Stromal cell of bone marrow (primary cell): ENCODE measurements at regions not wholly inside any gene's neighbourhood (a gene's known extent, or its start where the extent isn't known, plus 50 kb on each side); places are given as distances from the start of the nearest gene placed in this dataset.
"Not testable (repeated sequence)": the region's sequence is repeated elsewhere in the genome, so short reads cannot be mapped to it uniquely, and the experiment has no call there.

Source experiments
- DNase-seq: peaks from one replicate; pipeline ENCODE4 v3.0.0-alpha.2; 2012; ENCODE audit warnings: low read depth

- no peak for DNase-seq
These were observed 891.1 kb downstream of the TMEM121 start for GRCh38 chr14:106417224-106418049.

DNA sequence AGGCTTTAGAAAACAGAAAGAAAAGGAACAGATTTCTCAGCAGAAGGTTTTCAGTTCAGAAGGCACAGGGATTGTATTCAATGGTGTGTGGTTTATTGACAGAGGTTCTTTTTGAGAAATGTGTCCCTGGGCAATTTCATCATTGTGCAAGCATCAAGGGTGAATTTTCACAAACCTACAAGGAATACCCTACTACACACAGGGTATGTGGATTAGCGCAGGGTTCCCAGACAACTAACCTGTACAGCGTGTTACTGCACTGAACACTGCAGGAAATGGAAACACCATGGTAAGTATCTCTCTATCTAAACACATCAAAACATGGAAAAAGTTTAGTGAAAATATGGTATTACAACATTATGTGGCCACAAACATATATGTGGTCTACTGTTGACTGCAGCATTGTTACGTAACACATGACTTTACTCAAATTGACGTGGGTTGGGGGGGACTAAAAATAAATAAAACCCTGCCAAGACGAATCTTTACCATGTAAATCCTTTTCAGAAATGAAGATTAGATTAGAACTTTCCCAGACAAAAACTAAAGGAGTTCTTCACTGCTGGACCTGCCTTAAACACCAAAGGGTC is 893.1 kb downstream of the TMEM121 start:
- DNase-seq: no peak

- DNase-seq: not testable (repeated sequence)
These were observed 895.1 kb downstream of the TMEM121 start for GRCh38 chr14:106421431-106422033.

DNA sequence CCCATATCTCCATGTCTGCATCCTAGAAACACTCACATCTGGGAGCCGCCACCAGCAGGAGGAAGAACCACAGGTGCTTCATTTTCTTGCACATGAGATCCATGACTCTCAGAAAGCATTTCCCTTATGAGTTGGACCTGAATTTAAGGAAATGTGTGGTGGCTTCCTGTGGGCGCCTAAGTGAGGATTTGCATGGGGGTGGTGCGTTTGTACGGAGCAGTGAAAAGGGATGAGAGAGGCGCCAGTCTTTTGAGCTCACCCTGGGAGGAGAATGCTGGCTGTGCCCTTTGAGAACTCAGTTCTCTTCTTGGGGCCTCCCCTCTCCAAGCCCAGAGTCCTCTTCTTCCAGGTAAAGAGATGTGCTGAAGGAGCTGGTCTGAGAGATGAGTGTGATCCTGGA is 895.7 kb downstream of the TMEM121 start:
- no peak for DNase-seq

DNA sequence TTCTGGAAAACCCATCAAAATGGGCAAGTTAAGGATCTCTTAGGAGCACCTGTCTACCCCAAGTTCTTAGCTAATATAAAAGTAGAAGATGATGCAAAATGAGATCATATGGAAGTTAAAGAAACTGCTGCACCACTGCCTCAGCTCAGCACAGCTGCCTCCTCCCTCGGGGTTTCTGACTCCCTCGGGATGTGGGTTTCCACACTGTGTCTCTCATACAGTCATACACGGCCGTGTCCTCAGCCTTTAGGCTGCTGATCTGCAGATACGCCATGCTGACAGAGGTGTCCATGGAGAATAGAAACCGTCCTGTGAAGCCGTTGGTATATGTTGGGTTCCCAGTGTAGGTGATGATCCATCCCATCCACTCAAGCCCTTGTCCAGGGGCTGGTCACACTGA is 898.8 kb downstream of the TMEM121 start:
- DNase-seq: not testable (repeated sequence)

DNA sequence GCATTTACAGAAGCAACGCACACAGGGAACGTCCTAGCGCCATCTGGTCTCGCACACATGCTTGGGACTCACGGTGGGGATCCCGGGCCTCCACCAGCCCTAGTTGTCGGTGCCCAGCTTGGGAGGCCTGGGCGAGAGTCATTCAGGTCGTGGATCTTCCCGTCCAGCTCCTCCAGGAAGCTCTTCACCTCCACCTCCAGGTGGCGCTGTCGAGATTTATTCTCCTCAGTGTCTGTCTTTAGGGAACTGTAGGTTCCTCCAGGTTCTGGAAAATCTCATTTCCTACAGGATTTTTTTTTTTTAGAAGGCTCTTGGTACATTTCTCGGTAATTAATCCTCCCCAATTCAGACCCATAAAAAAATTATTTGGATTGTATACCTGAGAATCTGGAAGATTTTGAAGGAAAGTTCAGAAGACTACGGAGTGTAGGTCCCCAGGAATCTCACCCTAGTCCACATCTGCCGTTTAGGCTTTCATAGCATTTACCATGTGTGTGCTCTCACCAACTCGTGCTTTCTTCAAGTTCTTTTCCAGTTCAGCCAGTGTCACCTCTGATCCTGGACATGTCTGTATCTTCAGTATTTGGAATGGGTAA is 910.0 kb downstream of the TMEM121 start:
- no peak for DNase-seq

- no peak for DNase-seq
These were observed 916.5 kb downstream of the TMEM121 start for GRCh38 chr14:106442857-106443256.

DNA sequence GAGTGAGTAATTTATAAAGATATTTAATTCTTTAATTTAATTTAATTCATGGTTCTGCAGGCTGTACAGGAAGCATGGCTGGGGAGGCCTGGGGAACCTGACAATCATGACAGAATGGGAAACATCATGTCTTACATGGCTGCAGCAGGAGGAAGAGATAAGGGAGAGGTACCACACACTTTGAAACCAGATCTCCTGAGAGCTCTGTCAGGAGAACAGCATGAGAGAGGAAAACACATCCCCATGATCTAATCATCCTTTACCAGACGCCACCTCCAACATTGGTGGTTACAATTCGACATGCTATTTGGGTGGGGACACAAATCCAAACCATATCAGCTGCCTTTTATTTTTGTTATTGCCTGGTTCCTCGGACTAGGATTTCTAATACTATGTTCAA is 928.6 kb downstream of the TMEM121 start:
- no peak for DNase-seq

GRCh38 chr14:106459971-106460730 is 933.8 kb downstream of the TMEM121 start:
- DNase-seq: no peak

DNA sequence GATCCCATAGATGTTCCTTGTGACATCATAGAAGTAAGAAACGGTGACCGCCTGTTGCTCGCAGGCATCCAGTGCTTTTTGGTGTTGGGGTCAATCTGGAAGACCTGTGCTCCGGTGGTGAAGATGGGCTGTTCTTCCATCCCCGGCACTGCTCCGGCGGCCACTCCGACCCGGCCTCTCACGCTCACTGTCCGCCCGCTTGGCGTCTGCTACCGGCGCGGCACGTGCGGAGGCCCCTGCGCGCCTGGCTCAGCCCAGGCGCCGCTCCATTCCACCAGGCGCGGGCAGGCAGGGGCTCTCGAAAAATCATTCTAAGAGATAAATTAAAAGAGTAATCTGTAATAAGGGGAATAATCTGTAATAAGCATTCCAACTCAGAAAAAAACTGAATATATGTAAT is 934.5 kb downstream of the TMEM121 start:
- no peak for DNase-seq

DNA sequence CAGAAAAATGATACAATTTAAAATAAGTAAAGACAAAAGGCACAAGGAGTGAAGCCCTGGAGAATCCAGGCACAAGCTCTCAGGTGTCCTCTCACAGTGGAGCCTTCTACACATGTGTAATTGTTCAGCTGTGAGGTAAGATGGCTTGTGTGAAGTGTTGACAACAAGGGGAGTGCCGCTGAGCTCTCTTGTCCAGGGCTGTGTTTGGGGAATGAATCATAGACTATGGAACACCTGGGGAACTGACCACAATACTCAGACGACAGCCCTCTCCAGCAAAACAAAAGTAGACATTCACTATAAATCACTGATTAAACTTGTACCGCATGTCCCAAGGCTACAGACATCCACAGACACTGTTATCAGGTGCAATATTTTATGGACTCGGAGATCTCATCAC is 940.1 kb downstream of the TMEM121 start:
- not testable (repeated sequence) for DNase-seq

DNA sequence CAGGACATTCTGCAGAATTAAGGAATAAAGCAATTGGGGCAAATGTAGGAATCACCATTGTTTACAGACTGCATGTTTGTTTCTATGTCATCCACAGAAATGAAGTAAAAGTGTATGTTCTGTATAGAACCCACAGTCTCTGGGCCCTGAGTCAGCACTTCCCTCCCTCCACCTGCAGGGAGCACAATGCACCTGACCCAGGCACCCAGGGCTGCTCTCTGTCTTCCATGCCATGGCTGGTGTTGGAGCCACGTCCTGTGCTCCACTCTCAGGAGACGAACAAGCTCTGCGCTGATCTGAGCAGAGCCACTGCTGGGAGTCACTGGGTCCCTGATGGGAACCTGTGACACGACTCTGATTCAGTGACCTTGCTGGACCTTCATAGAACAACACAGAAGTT is 942.5 kb downstream of the TMEM121 start:
- not testable (repeated sequence) for DNase-seq

DNA sequence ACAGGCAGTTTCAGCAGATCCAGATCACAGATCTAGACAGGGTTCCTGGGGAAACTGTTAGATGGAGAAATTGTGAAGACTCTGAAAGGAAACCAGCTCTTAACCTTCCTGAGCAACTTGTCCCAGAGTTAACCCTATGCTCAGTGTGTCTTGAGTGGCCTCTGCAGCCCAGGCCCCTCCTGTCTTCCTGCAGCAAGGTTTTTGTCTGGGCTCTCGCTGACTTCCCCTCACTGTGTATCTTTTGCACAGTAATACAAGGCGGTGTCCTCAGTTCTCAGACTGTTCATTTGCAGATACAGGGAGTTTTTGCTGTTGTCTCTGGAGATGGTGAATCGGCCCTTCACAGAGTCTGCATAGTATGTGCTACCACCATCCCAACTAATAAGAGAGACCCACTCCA is 943.6 kb downstream of the TMEM121 start:
- DNase-seq: not testable (repeated sequence)

DNA sequence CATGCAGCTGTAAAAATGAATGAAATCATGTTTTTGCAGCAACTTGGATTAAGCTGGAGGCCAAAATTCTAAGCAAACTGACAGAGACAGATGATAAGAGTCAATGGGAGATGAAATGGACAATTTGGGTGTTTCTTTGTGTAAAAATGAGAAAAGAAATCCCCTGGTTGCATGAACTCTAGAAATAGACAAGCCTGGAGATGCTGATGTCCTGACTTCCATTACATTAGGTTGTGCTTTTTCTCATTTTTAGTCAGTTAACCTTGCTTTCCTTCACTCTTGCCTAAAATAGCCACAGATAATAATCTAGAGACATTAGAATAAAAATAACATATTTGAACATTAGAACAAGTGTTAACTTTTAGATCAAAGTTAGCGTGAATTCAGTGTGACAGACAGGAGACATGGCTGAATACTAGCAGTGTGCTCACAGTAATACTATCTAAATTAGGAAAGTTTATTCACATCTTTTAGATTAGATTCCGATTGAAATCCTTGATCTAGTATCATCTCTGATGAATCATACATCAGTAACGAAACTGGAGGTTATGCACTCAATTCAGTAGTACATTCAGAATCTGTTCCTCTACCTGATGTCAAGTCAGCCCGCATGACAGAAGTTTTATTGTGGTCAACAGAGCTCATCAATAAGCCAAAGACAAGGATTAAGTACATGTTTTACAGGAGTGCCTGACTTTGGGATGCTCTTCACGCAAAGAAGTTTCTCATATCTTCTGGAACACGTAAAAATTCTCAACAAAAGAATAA is 948.1 kb downstream of the TMEM121 start:
- not testable (repeated sequence) for DNase-seq

DNA sequence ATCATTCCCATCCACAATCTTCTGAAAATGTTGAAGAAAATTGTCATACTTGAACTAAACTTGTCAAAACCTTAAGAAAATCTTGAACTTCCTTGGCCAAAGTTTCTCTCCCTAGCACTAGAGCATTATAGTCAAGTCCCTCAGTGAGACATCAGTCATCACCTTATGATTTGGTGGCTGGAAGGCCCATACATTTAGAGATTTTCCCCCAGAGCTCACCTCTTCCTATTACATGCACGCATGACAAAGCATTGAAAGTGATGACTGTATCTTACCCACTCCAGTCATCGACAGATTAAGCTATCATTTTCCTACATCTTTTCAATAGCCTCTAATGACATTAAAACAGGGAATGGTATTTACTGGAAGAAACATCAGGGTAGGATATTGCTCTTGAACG is 948.8 kb downstream of the TMEM121 start:
- DNase-seq: not testable (repeated sequence)

- not testable (repeated sequence) for DNase-seq
These were observed 951.2 kb downstream of the TMEM121 start for GRCh38 chr14:106477600-106477999.

GRCh38 chr14:106480287-106480686 is 953.9 kb downstream of the TMEM121 start:
- not testable (repeated sequence) for DNase-seq

GRCh38 chr14:106482213-106482612 is 955.8 kb downstream of the TMEM121 start:
- not testable (repeated sequence) for DNase-seq

GRCh38 chr14:106487600-106487999 is 961.2 kb downstream of the TMEM121 start:
- no peak for DNase-seq

DNA sequence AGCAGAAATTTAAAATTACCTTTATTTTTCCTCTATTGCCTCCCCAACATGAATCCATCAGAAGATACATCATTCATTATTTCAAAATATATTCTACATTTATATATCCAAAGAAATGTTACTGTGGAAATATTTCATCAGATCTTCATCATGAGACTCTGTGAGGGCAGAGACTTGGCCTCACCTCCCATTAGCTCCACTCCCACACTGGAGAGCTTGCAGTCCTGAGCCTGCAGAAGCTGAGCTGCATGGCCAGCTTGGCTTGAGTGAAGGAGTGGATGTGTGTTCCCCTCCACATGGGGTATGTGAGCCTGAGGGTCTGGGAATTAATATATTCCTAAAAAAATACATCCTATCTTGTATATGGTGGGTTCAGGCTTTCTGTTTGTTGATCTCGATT is 961.9 kb downstream of the TMEM121 start:
- DNase-seq: no peak
